Mammary epithelial cell (primary cell): ENCODE measurements at regions not wholly inside any gene's neighbourhood (a gene's known extent, or its start where the extent isn't known, plus 50 kb on each side); places are given as distances from the start of the nearest gene placed in this dataset.
"Not testable (repeated sequence)": the region's sequence is repeated elsewhere in the genome, so short reads cannot be mapped to it uniquely, and the experiment has no call there.

ENCODE experiments used
- CTCF ChIP-seq, 2 donors: IDR thresholded peaks in 1 of 2; conservative IDR thresholded peaks in 1 of 2; 2 replicates each; pipeline ENCODE4 v1.5.1; 2011 to 2012; ENCODE audit warnings: inconsistent platforms in 2 of 2, low read length in 2 of 2, mild to moderate bottlenecking in 2 of 2, control low read depth in 1 of 2, low read depth in 1 of 2; ENCODE audit not compliant: insufficient read depth in 1 of 2; ENCODE audit errors: extremely low read depth in 1 of 2
- EZH2 ChIP-seq: IDR thresholded peaks from 2 replicates; pipeline ENCODE4 v1.6.1; 2012; ENCODE audit warnings: low read length, inconsistent platforms, borderline replicate concordance

GRCh38 chr2:87416266-87416592 is 331.7 kb upstream of the PLGLB2 start:
- not testable (repeated sequence) for TF ChIP-seq CTCF (conservative IDR thresholded peaks at IDR 0.05 in 1 of 2, IDR thresholded peaks at IDR 0.05 in 1 of 2; ENCODE audit: extremely low read depth in 1 of 2, insufficient read depth in 1 of 2, low read depth in 1 of 2, low read length in 2 of 2); EZH2
